ENCODE measurements at regions not wholly inside any gene's neighbourhood (a gene's known extent, or its start where the extent isn't known, plus 50 kb on each side); places are given as distances from the start of the nearest gene placed in this dataset.

DNA sequence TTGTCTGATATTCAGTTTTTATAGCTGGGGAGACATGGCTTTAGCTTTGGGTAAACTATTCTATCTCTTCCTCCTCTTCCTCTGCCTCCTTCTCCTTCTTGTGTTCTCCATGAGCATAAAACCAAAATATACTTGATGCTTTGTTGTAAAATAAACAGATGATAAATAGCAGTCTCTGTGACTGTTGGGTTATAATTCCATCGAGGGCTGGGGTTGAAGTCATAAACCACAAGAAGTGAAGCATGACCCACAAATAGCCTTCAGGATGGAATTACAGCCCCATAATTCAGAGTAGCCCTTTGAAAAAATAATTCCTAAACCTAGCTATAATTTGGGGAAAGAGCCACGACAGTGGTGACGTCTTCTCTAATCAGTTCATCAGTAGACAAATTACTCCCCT lies 177.7 kb downstream of the SNX19 start:
- Histone ChIP-seq H3K27me3 (no peaks in the 10 kb centered on the region), H3K9me3 (no peaks in the 10 kb centered on the region), H3K4me1 (ENCODE audit: insufficient read depth) (peaks cover 5% of the 10 kb centered on the region), H3K27ac (no peak overlapping the region), H3K4me3 (no peak overlapping the region), H3K36me3 (no peaks in the 10 kb centered on the region)
- 42 to 57% (median 57%) methylated on average over 3 of the region's 3 CpGs for WGBS, 3 donors
- TF ChIP-seq POLR2A (IDR thresholded peaks at IDR 0.05) (no peak), CTCF (IDR thresholded peaks at IDR 0.05) (no peak), EP300 (IDR thresholded peaks at IDR 0.05) (no peak)
- no peak for DNase-seq
- intact Hi-C loops (cut with DNase I), result no loop called here

DNA sequence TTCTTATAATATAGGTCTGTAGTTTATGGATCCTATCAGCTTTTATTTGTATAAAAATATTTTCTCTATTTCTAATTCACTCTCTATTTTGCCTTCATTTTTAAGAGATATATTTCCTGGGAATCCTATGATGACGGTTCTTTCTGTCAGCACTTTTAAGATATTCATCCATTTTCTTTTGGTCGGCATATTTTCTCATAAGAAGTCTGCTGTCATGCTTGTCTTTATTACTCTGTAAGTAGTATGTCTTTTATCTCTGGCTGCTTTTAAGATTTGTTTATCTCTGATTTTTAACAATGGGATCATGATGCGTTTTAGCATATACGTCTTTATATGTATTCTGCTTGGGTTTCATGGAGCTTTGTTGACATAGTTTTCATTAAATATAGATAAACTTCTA lies 175.5 kb downstream of the SNX19 start:
- H3K36me3 ChIP-seq, result no peaks in the 10 kb centered on the region
- DNase-seq, result no peak
- no peak overlapping the region for H3K4me3 ChIP-seq
- intact Hi-C loops (cut with DNase I), result no loop called here
- H3K27ac ChIP-seq, result no peak overlapping the region
- peaks cover 5% of the 10 kb centered on the region for H3K4me1 ChIP-seq (ENCODE audit: insufficient read depth)
- TF ChIP-seq EP300 (IDR thresholded peaks at IDR 0.05), result no peak
- no peak for TF ChIP-seq CTCF (IDR thresholded peaks at IDR 0.05)
- no peak for TF ChIP-seq POLR2A (IDR thresholded peaks at IDR 0.05)
- no peaks in the 10 kb centered on the region for H3K9me3 ChIP-seq
- no peaks in the 10 kb centered on the region for H3K27me3 ChIP-seq
- WGBS, 3 donors, result 93 to 96% (median 94%) methylated on average over 4 of the region's 4 CpGs

- no peaks in the 10 kb centered on the region for H3K36me3 ChIP-seq
- H3K9me3 ChIP-seq, result no peaks in the 10 kb centered on the region
- no peak overlapping the region for H3K4me3 ChIP-seq
- intact Hi-C loops (cut with DNase I), result no loop called here
- no peak overlapping the region for H3K27ac ChIP-seq
- no peaks in the 10 kb centered on the region for H3K4me1 ChIP-seq (ENCODE audit: insufficient read depth)
- TF ChIP-seq CTCF (IDR thresholded peaks at IDR 0.05) (no peak), POLR2A (IDR thresholded peaks at IDR 0.05) (no peak), EP300 (IDR thresholded peaks at IDR 0.05) (no peak)
- H3K27me3 ChIP-seq, result no peaks in the 10 kb centered on the region
- no peak for DNase-seq
- WGBS, 3 donors, result 57 to 71% (median 66%) methylated on average over 3 of the region's 3 CpGs
Measured at GRCh38 chr11:130744794-130745193, 171.5 kb downstream of the SNX19 start.

- no peak overlapping the region for H3K27ac ChIP-seq
- 73 to 86% (median 81%) methylated on average over 2 of the region's 2 CpGs for WGBS, 3 donors
- intact Hi-C loops (cut with DNase I), result no loop called here
- TF ChIP-seq CTCF (IDR thresholded peaks at IDR 0.05) (no peak), EP300 (IDR thresholded peaks at IDR 0.05) (no peak), POLR2A (IDR thresholded peaks at IDR 0.05) (no peak)
- DNase-seq, result no peak
- H3K27me3 ChIP-seq, result no peaks in the 10 kb centered on the region
- H3K4me1 ChIP-seq (ENCODE audit: insufficient read depth), result no peaks in the 10 kb centered on the region
- no peak overlapping the region for H3K4me3 ChIP-seq
- H3K36me3 ChIP-seq, result no peaks in the 10 kb centered on the region
- H3K9me3 ChIP-seq, result no peaks in the 10 kb centered on the region
Measured at GRCh38 chr11:130749216-130749615, 167.1 kb downstream of the SNX19 start.

All from ovary (tissue), 7 donors.